Neural cell (in vitro differentiated cells): ENCODE measurements at regions not wholly inside any gene's neighbourhood (a gene's known extent, or its start where the extent isn't known, plus 50 kb on each side); places are given as distances from the start of the nearest gene placed in this dataset.

Experiments
- CTCF ChIP-seq: fragments of 450-650 bp; IDR thresholded peaks from 2 replicates; pipeline ENCODE4 v1.5.1; 2014; ENCODE audit warnings: antibody characterized with exemption, mild to moderate bottlenecking, moderate library complexity; ENCODE audit not compliant: poor library complexity, severe bottlenecking
- EP300 ChIP-seq: fragments of 450-650 bp; conservative IDR thresholded peaks from 2 replicates; pipeline ENCODE4 v1.6.1; 2014; ENCODE audit warnings: antibody characterized with exemption, mild to moderate bottlenecking, moderate library complexity; ENCODE audit not compliant: poor library complexity, severe bottlenecking
- POLR2AphosphoS5 ChIP-seq: IDR thresholded peaks from 2 replicates; pipeline ENCODE4 v1.6.1; 2012
- RAD21 ChIP-seq: fragments of 450-650 bp; conservative IDR thresholded peaks from 2 replicates; pipeline ENCODE4 v1.6.1; 2014; ENCODE audit warnings: antibody characterized with exemption, mild to moderate bottlenecking, moderate library complexity
- REST ChIP-seq: IDR thresholded peaks from 2 replicates; pipeline ENCODE4 v1.6.1; 2012; ENCODE audit warnings: borderline replicate concordance
- SMC3 ChIP-seq: fragments of 450-650 bp; conservative IDR thresholded peaks from 2 replicates; pipeline ENCODE4 v1.6.1; 2014; ENCODE audit warnings: antibody characterized with exemption, mild to moderate bottlenecking, moderate library complexity; ENCODE audit not compliant: poor library complexity
- TAF1 ChIP-seq: IDR thresholded peaks from 2 replicates; pipeline ENCODE4 v1.6.1; 2012; ENCODE audit warnings: low read depth

GRCh38 chr13:75071395-75071794 is 410.6 kb downstream of the TBC1D4 start:
- TF ChIP-seq CTCF (no peak), EP300 (no peak), REST (no peak), RAD21 (no peak), TAF1 (no peak), SMC3 (no peak), POLR2AphosphoS5 (no peak)
